ENCODE measurements at regions not wholly inside any gene's neighbourhood (a gene's known extent, or its start where the extent isn't known, plus 50 kb on each side); places are given as distances from the start of the nearest gene placed in this dataset.

GRCh38 chr10:52836816-52837215 is 64.2 kb upstream of the MBL2 start:
- TF ChIP-seq, protein P1, sequence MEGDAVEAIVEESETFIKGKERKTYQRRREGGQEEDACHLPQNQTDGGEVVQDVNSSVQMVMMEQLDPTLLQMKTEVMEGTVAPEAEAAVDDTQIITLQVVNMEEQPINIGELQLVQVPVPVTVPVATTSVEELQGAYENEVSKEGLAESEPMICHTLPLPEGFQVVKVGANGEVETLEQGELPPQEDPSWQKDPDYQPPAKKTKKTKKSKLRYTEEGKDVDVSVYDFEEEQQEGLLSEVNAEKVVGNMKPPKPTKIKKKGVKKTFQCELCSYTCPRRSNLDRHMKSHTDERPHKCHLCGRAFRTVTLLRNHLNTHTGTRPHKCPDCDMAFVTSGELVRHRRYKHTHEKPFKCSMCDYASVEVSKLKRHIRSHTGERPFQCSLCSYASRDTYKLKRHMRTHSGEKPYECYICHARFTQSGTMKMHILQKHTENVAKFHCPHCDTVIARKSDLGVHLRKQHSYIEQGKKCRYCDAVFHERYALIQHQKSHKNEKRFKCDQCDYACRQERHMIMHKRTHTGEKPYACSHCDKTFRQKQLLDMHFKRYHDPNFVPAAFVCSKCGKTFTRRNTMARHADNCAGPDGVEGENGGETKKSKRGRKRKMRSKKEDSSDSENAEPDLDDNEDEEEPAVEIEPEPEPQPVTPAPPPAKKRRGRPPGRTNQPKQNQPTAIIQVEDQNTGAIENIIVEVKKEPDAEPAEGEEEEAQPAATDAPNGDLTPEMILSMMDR (IDR thresholded peaks at IDR 0.05): no peak
- no peak for TF ChIP-seq EP300 (IDR thresholded peaks at IDR 0.05)
- TF ChIP-seq POLR2AphosphoS5 (IDR thresholded peaks at IDR 0.05): no peak
